Non-pigmented ciliary epithelial cell (primary cell): ENCODE measurements at regions not wholly inside any gene's neighbourhood (a gene's known extent, or its start where the extent isn't known, plus 50 kb on each side); places are given as distances from the start of the nearest gene placed in this dataset.

Source experiments
- DNase-seq: peaks from one replicate; pipeline ENCODE4 v3.0.0-alpha.2; 2010; ENCODE audit warnings: low read depth

GRCh38 chr6:14783594-14783993, 462.3 kb upstream of the JARID2 start:
- DNase-seq = no peak

DNA sequence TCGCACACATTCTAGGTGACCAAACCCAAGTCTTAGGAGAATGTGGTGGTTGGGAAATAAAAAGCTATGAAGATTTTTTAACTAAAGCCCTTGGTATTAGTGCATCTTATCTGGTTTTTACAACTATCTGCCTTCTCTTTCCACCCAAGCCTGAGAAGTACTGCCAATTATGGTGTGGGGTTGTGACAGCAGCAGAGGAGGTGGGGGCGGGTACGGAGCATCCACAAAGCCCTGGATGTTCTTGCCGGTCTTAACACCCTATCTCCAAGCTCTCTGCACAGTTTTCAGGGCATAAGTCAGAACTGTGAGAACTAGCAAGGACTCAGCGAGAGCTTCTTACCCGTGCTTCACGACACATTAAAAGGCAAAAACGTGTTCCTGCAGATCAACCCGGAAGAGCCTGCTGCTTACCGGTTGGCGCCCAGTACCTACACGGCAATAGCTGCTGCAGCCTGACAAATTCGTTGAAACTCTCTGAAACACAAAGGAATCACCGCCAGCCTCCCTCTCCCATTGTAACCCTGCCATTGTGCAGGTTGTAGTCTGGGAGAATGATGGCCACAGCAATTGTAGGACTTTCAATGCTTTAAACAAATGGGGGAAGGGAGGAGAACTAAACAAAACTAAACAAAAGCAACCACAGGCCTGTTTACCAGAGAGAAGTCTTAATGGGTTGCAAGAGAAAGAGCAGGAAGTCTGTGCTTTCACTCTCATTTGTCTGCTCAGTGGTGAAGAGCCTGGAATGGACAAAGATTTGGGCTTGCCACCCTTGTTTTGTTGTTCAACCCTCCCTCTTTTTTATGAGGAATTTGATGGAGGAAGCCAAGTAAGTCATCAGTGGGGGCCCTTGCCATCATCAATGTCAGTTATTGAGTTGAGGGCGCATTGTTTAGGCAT, 461.0 kb upstream of the JARID2 start:
- DNase-seq = no peak

GRCh38 chr6:14785493-14785790, 460.4 kb upstream of the JARID2 start:
- DNase-seq = no peak

- DNase-seq = no peak
Observed at GRCh38 chr6:14786008-14786407, 459.9 kb upstream of the JARID2 start.

DNA sequence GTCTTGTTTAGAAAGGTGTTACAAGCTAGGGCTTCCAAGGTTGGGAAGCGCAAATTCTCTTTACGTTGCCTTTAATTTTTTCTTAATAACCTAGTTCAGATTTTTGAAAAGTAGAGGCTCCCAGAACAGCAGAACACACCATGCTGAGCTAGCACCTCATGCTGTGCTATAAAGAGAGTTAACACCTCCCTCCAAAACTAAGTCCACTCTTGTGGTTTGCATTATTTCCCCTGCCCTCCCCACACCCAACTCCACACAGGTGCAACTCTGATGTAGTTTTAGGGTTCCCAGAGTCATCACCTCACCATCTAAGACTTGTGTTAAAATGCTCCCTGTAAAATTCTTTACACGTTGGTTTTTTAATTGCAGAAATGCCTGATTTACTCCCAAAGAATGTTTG, 459.4 kb upstream of the JARID2 start:
- no peak for DNase-seq

GRCh38 chr6:14787250-14787649, 458.6 kb upstream of the JARID2 start:
- no peak for DNase-seq

- no peak for DNase-seq
Observed at GRCh38 chr6:14787677-14788076, 458.2 kb upstream of the JARID2 start.

- DNase-seq = no peak
Observed at GRCh38 chr6:14789996-14790395, 455.9 kb upstream of the JARID2 start.

- DNase-seq = no peak
Observed at GRCh38 chr6:14790976-14791375, 454.9 kb upstream of the JARID2 start.

DNA sequence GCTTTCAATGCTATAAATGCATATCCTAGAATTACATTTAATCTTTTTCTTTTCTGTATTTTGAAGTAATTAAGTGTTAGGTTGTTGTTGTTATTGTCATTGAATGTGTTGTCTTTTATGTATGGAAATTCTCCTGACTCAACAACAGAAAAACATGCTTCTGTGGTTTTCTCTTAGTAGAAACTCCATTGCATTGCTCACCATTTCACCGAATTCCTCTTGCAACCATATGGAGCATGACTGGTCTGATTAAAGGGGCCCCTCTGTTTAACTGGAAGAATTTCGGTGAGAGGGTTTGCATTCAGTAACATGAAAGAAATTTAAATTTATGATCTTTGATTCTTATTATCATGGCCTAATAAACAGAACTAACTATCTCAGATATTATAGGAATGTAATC, 454.3 kb upstream of the JARID2 start:
- DNase-seq = no peak

- no peak for DNase-seq
Observed at GRCh38 chr6:14792118-14792955, 453.5 kb upstream of the JARID2 start.

GRCh38 chr6:14795451-14795850, 450.4 kb upstream of the JARID2 start:
- no peak for DNase-seq

GRCh38 chr6:14796974-14797762, 448.7 kb upstream of the JARID2 start:
- no peak for DNase-seq

DNA sequence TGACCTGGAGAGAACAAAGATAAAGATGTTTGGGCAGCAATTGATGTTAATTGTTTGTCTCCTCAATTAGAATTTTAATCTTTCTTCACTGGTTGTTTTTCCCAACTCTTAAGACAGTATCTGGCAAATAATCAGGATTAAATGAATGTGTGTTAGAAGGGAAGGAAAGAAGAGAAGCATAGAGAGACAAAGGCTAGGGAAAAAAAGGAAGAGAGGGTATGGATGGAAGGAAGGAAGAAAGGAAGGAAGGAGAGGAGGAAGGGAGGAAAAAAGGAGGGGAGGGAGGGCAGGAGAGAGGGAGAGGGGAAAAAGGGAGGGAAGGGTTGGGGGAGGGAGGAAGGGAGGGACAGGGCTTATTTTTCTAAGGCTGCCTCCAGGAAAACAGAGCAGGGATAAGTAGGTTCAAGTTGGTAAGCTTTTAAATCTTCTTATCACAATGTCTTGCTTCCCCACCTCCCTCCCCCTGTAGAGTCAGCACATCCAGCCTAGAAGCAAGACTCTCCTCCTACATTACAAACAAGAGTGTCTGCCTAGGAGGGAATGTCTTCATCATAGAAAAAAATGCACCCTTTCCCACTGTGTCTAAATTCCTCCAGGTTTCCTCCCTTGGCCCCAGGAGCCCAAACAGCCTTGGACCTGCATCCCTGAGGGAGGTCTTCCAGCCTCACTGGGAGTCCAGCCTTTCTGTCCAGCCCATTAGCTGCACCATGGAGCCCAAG, 447.8 kb upstream of the JARID2 start:
- DNase-seq = no peak

GRCh38 chr6:14798594-14798982, 447.3 kb upstream of the JARID2 start:
- no peak for DNase-seq

GRCh38 chr6:14798996-14799588, 446.8 kb upstream of the JARID2 start:
- no peak for DNase-seq

DNA sequence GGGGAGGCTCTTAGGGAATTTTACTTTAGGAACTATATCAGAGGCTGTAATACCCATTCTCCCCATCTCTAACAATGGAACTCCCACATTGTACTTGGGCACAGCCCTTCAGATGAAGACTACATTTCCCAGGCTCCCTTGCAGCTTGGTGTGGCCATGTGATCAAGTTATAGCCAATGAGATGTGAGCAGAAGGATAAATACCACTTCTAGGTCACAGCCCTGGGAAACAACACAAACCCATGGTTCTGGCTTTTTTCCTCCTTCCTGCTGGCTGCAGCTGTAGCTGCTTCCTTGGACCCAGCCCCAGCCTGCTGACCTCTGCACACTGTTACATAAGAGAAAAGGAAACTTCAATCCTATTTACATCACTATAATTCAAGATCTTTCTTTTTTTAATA, 445.9 kb upstream of the JARID2 start:
- DNase-seq = no peak

GRCh38 chr6:14802514-14803160, 443.2 kb upstream of the JARID2 start:
- DNase-seq = no peak

- DNase-seq = no peak
Observed at GRCh38 chr6:14804001-14804784, 441.7 kb upstream of the JARID2 start.

DNA sequence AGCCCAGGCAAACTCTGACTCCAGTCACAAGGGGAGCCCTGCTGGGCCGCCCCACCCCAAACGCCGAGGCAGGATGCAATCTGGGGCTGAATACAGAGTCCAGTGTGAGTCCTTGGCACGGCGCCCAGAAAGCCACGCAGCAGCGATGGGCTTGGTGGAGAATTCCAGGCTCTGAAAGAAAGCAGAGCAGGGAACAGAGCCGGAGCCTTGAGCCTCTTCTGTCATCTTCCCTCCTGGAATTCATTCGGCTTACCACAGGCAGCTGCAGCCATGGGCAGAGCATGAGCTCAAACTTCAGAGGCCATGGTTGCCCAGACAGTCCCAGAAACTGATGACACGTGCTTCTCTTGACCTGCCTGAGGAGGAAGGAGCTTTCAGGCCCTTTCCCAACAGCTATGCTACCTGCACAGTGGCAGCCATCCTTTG, 441.1 kb upstream of the JARID2 start:
- DNase-seq = peak; percentile 55
